ENCODE measurements at regions not wholly inside any gene's neighbourhood (a gene's known extent, or its start where the extent isn't known, plus 50 kb on each side); places are given as distances from the start of the nearest gene placed in this dataset.

- in situ Hi-C loops (cut with HindIII; ENCODE audit: low sequenced_read_pairs) = no loop called here
- peak; percentile 85 for DNase-seq (ENCODE audit: low spot score)
Observed at GRCh38 chr20:17806739-17807441, 107.1 kb downstream of the BANF2 start.

- in situ Hi-C loops (cut with HindIII; ENCODE audit: low sequenced_read_pairs) = no loop called here
- no peak for DNase-seq (ENCODE audit: low spot score)
Observed at GRCh38 chr20:17806107-17806506, 106.3 kb downstream of the BANF2 start.

- no peak for DNase-seq (ENCODE audit: low spot score)
- in situ Hi-C loops (cut with HindIII; ENCODE audit: low sequenced_read_pairs) = no loop called here
Observed at GRCh38 chr20:17803765-17804164, 104.0 kb downstream of the BANF2 start.

GRCh38 chr20:17799575-17800227, 99.9 kb downstream of the BANF2 start:
- in situ Hi-C loops (cut with HindIII; ENCODE audit: low sequenced_read_pairs) = no loop called here

GRCh38 chr20:17798601-17799000, 98.8 kb downstream of the BANF2 start:
- no peak for DNase-seq (ENCODE audit: low spot score)

More at GRCh38 chr20:17799575-17800227, 99.9 kb downstream of the BANF2 start:
- DNase-seq (ENCODE audit: low spot score) = no peak

GRCh38 chr20:17797579-17797978, 97.8 kb downstream of the BANF2 start:
- no peak for DNase-seq (ENCODE audit: low spot score)
- in situ Hi-C loops (cut with HindIII; ENCODE audit: low sequenced_read_pairs) = no loop called here

More at GRCh38 chr20:17798601-17799000, 98.8 kb downstream of the BANF2 start:
- in situ Hi-C loops (cut with HindIII; ENCODE audit: low sequenced_read_pairs) = no loop called here

- no peak for DNase-seq (ENCODE audit: low spot score)
- in situ Hi-C loops (cut with HindIII; ENCODE audit: low sequenced_read_pairs) = no loop called here
Observed at GRCh38 chr20:17797161-17797560, 97.4 kb downstream of the BANF2 start.

GRCh38 chr20:17796091-17796563, 96.4 kb downstream of the BANF2 start:
- in situ Hi-C loops (cut with HindIII; ENCODE audit: low sequenced_read_pairs) = no loop called here
- no peak for DNase-seq (ENCODE audit: low spot score)

GRCh38 chr20:17795501-17796071, 95.8 kb downstream of the BANF2 start:
- in situ Hi-C loops (cut with HindIII; ENCODE audit: low sequenced_read_pairs) = no loop called here

GRCh38 chr20:17795003-17795402, 95.2 kb downstream of the BANF2 start:
- in situ Hi-C loops (cut with HindIII; ENCODE audit: low sequenced_read_pairs) = no loop called here
- no peak for DNase-seq (ENCODE audit: low spot score)

More at GRCh38 chr20:17795501-17796071, 95.8 kb downstream of the BANF2 start:
- DNase-seq (ENCODE audit: low spot score) = no peak

GRCh38 chr20:17794400-17794799, 94.6 kb downstream of the BANF2 start:
- in situ Hi-C loops (cut with HindIII; ENCODE audit: low sequenced_read_pairs) = no loop called here
- DNase-seq (ENCODE audit: low spot score) = peak; percentile 21

GRCh38 chr20:17793986-17794385, 94.2 kb downstream of the BANF2 start:
- in situ Hi-C loops (cut with HindIII; ENCODE audit: low sequenced_read_pairs) = no loop called here
- no peak for DNase-seq (ENCODE audit: low spot score)

- in situ Hi-C loops (cut with HindIII; ENCODE audit: low sequenced_read_pairs) = no loop called here
- no peak for DNase-seq (ENCODE audit: low spot score)
Observed at GRCh38 chr20:17790296-17790695, 90.5 kb downstream of the BANF2 start.

- no peak for DNase-seq (ENCODE audit: low spot score)
- in situ Hi-C loops (cut with HindIII; ENCODE audit: low sequenced_read_pairs) = no loop called here
Observed at GRCh38 chr20:17787816-17788215, 88.0 kb downstream of the BANF2 start.

GRCh38 chr20:17786221-17786718, 86.5 kb downstream of the BANF2 start:
- in situ Hi-C loops (cut with HindIII; ENCODE audit: low sequenced_read_pairs) = no loop called here
- no peak for DNase-seq (ENCODE audit: low spot score)

Data from G401 (cell line).